HL-60 (cell line): ENCODE measurements at regions not wholly inside any gene's neighbourhood (a gene's known extent, or its start where the extent isn't known, plus 50 kb on each side); places are given as distances from the start of the nearest gene placed in this dataset.

ENCODE experiments used
- DNase-seq, 2 experiments: peaks; one replicate each; pipeline ENCODE4 v3.0.0-alpha.2; 2010 to 2020; ENCODE audit warnings: low read depth in 1 of 2, low spot score in 1 of 2
- H3K27ac ChIP-seq: fragments of 250-450 bp; sonication (Bioruptor Pico); replicated peaks from 2 replicates; pipeline ENCODE4 v1.5.1; 2020; ENCODE audit warnings: mild to moderate bottlenecking, moderate library complexity
- H3K27me3 ChIP-seq: fragments of 250-450 bp; sonication (Bioruptor Pico); 2 replicates; pipeline ENCODE4 v1.5.1; 2021; ENCODE audit warnings: mild to moderate bottlenecking, moderate library complexity; ENCODE audit not compliant: insufficient read depth, poor library complexity, severe bottlenecking
- H3K4me3 ChIP-seq: replicated peaks from 2 replicates; pipeline ENCODE4 v1.5.1; 2011; ENCODE audit warnings: mild to moderate bottlenecking, control low read depth, low read length; ENCODE audit not compliant: insufficient read depth
- CTCF ChIP-seq: IDR thresholded peaks from one replicate; pipeline ENCODE4 v1.5.1; 2011; ENCODE audit warnings: low read length, control low read depth, inconsistent platforms; ENCODE audit not compliant: insufficient read depth
- GABPA ChIP-seq: IDR thresholded peaks from 2 replicates; pipeline ENCODE4 v1.6.1; 2012; ENCODE audit warnings: low read depth
- POLR2AphosphoS5 ChIP-seq: IDR thresholded peaks from 2 replicates; pipeline ENCODE4 v1.6.1; 2012; ENCODE audit warnings: low read depth
- REST ChIP-seq: IDR thresholded peaks from 2 replicates; pipeline ENCODE4 v1.6.1; 2012; ENCODE audit warnings: low read depth; ENCODE audit not compliant: insufficient replicate concordance
- SPI1 ChIP-seq: IDR thresholded peaks from 2 replicates; pipeline ENCODE4 v1.6.1; 2012; ENCODE audit warnings: low read depth, mild to moderate bottlenecking, borderline replicate concordance

- Histone ChIP-seq H3K27ac (no peak overlapping the region), H3K27me3 (no peaks in the 10 kb centered on the region), H3K4me3 (no peak overlapping the region)
- no peak for DNase-seq
- TF ChIP-seq CTCF (no peak), POLR2AphosphoS5 (no peak), GABPA (no peak), SPI1 (no peak), REST (no peak)
Measured at GRCh38 chr3:95084738-95085137, 1021.9 kb downstream of the NSUN3 start.

- Histone ChIP-seq H3K27me3 (no peaks in the 10 kb centered on the region), H3K27ac (no peak overlapping the region), H3K4me3 (no peak overlapping the region)
- DNase-seq = no peak
- TF ChIP-seq SPI1 (no peak), REST (no peak), CTCF (no peak), GABPA (no peak), POLR2AphosphoS5 (no peak)
Measured at GRCh38 chr3:95088464-95088863, 1025.6 kb downstream of the NSUN3 start.

GRCh38 chr3:95097493-95097892 is 1034.6 kb downstream of the NSUN3 start:
- no peak for DNase-seq
- Histone ChIP-seq H3K27ac (no peak overlapping the region), H3K4me3 (no peak overlapping the region), H3K27me3 (no peaks in the 10 kb centered on the region)
- TF ChIP-seq GABPA (no peak), POLR2AphosphoS5 (no peak), REST (no peak), SPI1 (no peak), CTCF (no peak)
